GM21528 (cell line): ENCODE measurements at regions not wholly inside any gene's neighbourhood (a gene's known extent, or its start where the extent isn't known, plus 50 kb on each side); places are given as distances from the start of the nearest gene placed in this dataset.

Experiments
- ATAC-seq: cut with Tn5 transposase; IDR thresholded peaks from one replicate; pipeline ENCODE4 v1.9.1; 2021; ENCODE audit warnings: mild to moderate bottlenecking, moderate library complexity; ENCODE audit not compliant: unreplicated experiment, low FRiP score

DNA sequence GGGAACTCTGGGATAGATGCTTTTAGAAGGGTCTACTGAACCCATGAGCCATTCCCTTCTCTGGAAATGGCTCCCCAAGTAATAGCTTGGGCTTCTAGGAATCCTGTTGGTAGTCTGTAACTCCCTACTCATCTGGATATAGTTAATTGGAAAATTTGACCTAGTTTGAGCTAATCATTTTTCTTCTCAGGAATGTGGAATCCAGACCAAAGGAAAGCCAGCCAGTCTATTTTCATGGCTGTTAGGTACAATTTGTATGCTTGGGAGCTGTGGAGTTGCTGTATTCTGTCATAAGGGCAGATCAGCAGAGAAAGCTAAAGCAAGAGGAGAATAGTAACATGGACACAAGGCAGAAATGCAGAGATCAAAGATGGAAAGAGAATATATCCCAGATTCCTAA is 71.6 kb upstream of the C1GALT1 start:
- no peak for ATAC-seq

DNA sequence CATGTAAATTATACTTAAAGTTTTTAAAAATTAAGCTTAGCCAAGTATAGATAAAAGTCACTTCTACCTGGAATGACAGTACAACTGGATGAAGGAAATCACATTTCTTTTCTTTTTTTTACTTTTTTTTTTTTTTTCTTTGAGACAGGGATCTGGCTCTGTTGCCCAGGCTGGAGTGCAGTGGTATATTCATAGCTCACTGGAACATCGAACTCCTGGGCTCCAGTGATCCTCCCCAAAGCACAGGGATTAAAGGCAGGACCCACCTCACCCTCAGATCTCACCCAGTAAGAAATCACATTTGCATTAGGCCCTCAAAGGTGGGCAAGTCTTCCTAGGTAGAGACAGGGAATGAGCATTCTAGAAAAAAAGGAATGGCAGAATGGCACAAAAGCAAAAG is 69.5 kb upstream of the C1GALT1 start:
- no peak for ATAC-seq

DNA sequence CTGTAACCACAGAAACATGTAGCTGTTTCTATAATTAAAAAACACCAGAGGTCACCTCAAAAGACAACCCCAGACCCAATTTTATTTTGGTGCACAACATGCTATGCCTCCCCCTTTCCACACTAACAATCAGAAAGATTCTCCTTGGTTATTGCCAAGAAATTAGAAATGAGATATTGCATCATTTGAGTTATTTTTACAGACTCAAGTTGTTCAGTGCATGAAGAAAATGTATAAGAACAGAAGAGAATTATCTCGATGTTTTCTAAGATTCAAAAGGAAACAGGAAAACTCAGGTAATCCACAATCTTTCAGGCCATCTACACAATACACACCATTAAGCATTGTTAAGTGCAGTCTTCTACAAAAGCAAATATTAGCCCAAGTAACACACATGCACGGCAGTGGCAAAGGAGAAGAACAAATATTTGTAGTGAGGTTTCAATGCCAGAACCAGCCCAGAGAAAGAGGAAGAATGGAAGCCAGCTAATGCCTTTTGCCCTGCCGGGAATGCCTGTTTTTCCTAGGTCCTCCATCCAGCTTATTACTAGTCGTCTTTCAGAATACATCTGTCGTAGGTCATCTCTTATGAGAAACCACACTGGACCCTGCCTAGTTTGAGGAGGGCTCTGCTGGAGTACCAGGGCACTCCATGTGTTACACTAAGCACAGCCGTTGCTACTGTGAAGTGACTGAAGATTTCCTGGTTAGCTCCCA is 67.6 kb upstream of the C1GALT1 start:
- ATAC-seq = no peak

DNA sequence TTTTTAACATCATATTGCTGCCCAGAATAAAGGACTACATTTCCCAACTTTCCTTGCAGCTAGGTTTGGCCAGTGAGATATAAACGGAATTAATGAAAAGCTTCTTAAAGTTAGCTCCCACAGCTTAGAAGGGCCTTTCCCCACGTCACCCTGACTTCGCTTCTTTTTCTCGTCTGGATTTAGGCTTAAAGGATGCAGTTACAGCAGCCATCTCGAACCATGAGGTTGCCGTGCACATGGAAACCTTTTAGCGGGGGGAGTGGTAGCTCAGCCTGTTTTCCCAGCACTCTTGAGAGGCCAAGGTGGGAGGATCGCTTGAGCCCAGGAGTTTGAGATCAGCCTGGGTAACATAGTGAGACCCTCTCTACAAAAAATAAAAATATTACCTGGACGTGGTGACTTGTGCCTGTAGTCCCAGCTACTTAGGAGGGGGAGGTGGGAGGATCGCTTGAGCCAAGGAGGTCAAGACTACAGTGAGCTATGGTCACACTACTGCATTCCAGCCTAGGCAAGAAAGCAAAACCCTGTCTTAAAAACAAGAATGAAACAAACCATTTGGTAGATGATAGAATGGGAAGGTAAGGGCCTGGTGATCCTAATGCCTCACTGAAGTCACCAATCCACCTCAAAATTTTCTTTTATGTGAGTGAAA is 64.3 kb upstream of the C1GALT1 start:
- no peak for ATAC-seq

DNA sequence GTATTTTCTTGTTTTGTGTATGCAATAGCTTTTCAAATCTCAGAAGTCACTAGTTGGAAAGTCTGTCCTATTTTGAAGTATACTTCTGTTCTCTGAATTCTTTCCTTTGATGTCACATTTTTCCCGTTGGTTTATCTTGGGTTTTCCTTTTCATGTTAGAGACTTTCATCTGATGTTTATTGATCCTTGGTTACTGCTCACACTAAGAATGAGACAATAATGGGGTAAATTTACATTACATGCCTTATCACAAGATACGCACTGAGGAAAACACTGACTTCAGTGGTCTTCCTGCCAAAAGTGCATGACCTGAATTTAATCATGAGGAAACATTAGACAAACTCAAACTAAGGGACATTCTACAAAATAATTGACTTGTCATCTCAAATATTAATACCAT is 63.5 kb upstream of the C1GALT1 start:
- ATAC-seq = no peak

DNA sequence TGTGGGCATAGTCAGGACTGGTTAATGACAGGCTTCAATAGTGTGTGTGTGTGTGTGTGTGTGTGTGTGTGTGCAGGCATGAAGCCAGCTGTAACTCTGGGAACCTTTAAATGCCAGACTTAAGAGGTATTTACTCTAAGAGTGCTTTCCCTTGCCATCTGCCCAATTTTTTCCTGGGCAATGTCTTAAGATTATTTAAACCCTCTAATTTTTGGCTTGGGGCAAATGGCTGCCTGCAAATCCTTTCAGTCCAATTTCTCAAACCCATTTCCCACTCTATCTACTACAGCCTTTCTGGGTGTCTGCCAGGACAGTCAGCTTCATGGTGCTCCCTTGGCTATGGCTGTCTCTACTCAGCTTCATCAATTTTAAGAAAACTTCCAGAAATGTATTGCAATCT is 62.6 kb upstream of the C1GALT1 start:
- no peak for ATAC-seq

DNA sequence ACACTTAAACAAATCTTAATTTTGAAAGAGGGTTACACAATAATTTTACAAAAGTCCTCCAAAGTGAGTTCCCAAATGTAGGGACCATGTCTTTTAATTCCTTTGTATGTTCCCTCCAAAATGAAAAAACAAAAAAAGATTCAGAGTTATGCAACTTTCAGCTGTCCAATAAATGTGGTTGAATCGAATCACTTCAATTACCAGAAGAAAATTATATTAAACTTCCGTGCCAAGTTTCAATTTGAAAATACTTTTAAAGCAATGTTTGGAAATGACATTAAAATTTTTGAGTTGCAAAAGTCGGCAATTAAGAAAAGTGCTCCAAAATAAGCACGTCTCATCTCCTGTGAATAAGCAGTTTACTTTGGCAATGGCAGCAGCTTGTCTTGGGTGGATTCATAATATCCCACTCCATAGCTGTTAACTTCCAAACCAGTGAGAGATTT is 60.3 kb upstream of the C1GALT1 start:
- ATAC-seq = no peak

DNA sequence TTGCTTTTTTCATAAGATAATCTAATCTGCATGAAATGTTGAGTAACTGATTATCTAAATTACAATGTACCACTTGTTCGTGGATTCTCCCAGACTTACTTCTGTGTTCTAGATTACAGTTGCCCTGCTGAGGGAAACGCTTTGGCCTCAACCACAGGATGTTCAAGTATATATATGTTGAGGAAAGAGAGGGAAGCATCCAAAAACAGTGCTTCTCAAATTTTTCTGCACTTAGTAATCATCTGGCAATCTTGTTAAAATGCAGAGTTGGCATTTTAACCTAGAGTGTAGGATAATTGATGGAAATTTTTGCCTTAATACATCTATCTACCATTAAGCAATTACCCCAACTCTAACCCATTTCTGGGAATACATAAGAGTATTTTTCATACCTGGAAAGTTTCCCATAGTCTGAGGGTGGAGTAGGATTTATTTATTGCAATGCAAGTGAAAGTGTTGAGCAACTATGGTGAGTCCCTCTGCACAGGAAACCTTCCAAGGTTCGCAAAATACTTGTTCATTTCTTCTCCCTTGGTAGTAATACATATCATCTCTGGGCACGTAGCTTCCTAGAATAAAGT is 59.6 kb upstream of the C1GALT1 start:
- ATAC-seq = no peak

DNA sequence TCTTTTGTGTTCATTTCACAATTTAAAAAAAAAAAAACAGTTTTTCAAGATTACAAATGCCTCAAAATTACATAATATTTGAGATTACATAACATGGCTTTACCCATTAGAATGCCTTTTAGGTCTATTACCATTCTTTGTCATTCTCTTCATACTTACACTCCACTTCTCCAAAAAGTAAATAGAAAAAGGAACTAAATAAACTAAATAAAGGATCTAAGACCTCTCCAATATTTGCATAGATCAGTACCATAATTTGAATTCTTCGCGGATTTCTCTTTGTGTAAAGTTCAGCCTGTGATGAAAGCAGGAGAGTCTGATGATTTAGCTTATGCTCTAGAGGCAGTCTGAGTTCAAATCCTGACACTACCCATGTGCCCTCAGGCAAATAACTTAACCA is 56.4 kb upstream of the C1GALT1 start:
- no peak for ATAC-seq

DNA sequence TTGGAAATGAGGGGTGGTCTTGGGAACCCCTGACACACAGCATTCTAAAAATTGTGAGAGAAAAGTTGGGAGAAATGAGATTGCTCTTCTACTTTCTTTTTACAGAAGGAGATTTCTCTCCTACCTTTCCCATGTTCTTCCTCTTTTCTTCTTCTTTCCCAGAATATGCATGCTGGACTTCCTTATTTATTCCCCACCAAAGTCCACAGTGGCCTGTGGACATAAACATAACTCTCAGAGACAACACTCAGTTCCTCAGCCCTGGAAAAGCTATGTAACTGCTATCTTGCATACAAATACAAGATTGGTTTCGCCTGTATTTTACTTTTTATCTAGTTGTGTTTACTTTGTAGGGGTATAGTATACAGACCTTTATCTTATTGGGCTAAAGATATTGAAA is 54.6 kb upstream of the C1GALT1 start:
- ATAC-seq = no peak

DNA sequence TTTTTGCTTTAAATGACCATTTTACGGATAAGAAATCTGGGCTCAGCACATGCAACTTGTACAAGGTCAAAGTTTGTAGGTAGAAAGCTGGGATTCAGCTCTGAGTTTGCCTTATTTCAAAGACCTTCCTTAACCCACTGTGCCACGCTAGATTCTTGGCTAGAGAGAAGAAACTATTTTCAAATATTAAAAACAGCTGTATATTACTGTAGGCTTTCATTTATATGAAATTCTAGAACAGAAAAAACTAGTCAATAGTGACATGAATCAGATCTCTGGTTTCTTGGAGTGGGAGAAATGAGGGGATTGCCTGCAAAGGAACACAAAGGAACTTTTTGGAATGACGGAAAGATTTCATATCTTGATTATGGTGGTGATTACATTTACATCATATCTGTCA is 53.0 kb upstream of the C1GALT1 start:
- ATAC-seq = no peak

DNA sequence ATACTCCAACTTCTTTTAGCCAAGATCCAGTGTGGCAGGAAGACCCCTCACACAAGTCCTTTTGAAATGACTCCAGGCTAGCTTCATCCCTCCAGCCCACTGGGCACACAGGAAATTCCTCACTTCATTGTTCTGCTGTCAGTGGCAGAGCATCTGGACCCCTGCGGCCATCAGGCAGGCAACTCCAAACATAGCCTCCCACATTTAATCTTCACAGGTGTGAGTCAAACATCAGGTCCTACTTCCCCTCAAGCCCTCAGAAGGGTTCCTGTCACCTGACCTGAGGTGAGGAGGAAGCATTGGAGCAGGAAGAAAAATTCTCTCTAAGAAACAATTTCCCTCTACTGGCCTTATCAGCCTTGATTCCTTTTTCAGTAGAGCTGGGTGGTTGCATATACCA is 51.1 kb upstream of the C1GALT1 start:
- ATAC-seq = no peak
